AG09319 (cell line): ENCODE measurements at regions not wholly inside any gene's neighbourhood (a gene's known extent, or its start where the extent isn't known, plus 50 kb on each side); places are given as distances from the start of the nearest gene placed in this dataset.

Source experiments
- DNase-seq: peaks from one replicate; pipeline ENCODE4 v3.0.0-alpha.2; 2010; ENCODE audit warnings: low read depth; ENCODE audit errors: extremely low read depth
- TF ChIP-seq, protein P1 (sequence below): IDR thresholded peaks from 2 replicates; pipeline ENCODE4 v1.5.1; 2011; ENCODE audit warnings: low read depth, mild to moderate bottlenecking, inconsistent platforms, low read length, moderate library complexity

DNA sequence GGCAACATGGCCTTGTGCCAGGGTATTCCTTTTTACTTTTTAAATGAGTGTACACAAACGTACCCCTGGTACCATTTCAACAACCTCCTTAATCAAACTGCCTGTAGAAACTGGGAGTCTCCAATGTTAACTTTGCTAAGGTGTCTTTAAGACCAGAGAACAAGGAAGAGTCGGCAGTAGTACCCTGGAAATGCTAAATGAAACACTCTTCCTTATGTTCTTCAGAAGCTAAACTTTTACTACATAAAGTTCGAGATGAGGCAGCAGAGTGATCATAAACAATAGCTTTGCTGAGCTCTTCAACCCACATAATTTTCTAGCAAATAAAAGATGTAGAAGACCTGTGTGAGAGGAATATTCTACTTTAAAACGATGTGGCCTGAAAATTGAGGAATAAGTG, 297.7 kb upstream of the NRIP1 start:
- TF ChIP-seq, protein P1, sequence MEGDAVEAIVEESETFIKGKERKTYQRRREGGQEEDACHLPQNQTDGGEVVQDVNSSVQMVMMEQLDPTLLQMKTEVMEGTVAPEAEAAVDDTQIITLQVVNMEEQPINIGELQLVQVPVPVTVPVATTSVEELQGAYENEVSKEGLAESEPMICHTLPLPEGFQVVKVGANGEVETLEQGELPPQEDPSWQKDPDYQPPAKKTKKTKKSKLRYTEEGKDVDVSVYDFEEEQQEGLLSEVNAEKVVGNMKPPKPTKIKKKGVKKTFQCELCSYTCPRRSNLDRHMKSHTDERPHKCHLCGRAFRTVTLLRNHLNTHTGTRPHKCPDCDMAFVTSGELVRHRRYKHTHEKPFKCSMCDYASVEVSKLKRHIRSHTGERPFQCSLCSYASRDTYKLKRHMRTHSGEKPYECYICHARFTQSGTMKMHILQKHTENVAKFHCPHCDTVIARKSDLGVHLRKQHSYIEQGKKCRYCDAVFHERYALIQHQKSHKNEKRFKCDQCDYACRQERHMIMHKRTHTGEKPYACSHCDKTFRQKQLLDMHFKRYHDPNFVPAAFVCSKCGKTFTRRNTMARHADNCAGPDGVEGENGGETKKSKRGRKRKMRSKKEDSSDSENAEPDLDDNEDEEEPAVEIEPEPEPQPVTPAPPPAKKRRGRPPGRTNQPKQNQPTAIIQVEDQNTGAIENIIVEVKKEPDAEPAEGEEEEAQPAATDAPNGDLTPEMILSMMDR: no peak
- DNase-seq: no peak

DNA sequence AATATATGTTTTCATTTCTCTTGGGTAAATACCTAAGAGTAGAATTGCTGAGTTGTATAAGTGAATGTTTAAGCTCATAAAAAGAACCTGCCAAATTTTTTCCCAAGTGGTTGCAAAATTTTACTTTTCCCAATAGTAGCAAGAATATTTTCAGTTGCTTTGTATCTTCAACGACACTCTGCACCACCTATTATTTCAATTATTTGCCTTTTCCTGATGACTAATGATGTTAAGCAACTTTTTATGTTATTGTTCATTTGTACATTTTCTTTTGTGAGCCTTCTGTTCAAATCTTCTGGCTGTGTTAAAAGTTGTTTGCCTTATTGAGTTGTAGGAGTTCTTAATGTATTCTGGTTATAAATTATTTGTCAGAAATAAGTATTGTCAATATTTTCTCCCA, 299.1 kb upstream of the NRIP1 start:
- DNase-seq: no peak
- TF ChIP-seq, protein P1: no peak

DNA sequence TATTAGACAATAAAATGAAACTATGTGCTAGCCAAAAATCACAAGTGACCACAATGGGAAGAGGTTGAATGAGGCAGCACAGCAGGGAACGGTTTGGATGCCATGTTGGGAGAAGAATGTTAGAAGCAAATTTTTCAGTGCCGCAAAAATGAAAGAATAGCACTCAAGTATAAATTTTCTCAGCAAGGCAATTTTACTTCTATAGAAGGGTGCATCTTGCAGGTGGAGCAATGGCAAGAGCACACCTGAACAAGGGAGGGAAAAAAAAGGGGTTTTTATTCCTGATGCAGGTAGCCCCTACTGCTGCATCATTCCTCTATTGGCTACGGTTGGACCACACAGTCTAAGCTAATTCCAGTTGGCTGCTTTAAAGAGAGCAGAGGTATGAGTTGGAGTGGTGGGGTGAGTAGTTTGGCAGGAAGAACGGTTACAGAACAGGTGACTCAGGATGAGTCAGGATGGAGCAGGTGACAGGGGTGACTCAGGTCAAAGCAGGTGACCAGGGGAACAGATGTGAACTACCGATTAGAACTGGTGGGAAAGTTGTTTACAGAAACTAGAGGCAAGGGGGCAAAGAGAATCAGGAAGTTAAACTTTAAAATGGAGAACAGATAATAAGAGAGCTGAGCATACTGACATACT, 301.1 kb upstream of the NRIP1 start:
- no peak for DNase-seq
- TF ChIP-seq, protein P1: no peak

DNA sequence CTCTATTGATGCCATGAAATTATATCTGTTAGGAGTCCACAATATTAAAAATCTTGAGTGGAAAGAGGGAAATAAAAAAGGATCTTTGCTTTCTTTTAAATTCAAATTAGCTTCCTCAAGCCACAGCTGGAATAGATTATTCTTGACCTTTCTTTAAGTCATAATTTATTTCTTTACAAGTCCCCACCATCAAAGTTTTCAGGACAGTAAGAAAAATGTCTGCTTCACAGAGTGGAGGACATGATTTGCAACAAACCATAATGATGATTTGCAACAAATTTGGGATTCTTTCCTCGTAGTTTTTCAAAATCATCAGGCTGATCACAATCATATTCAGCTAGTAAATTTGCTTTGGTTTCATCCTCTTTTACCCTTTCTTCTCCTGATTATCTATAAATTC, 301.8 kb upstream of the NRIP1 start:
- DNase-seq: no peak
- TF ChIP-seq, protein P1: no peak

DNA sequence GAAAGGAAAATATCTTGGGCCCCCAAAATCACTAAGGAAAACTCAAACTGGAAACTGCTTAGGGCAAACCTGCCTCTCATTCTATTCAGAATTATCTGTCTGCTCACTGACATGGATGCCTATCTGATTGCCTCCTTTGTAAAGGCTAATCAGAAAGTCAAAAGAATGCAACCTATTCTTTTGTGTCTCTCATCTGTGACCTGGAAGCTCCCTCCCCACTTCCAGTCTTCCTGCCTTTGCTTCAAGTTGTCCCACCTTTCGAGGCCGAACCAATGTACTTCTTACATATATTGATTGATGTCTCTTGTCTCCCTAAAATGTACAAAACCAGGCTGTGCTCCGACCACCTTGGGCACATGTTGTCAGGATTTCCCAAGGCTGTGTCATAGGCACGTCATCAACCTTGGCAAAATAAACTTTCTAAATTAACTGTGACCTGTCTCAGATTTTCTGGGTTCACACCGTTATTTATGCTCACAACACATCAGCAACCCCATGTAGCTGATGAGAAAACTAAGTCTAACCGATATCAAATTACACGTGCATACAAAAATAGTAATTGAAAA, 302.3 kb upstream of the NRIP1 start:
- TF ChIP-seq, protein P1: no peak
- DNase-seq: no peak

DNA sequence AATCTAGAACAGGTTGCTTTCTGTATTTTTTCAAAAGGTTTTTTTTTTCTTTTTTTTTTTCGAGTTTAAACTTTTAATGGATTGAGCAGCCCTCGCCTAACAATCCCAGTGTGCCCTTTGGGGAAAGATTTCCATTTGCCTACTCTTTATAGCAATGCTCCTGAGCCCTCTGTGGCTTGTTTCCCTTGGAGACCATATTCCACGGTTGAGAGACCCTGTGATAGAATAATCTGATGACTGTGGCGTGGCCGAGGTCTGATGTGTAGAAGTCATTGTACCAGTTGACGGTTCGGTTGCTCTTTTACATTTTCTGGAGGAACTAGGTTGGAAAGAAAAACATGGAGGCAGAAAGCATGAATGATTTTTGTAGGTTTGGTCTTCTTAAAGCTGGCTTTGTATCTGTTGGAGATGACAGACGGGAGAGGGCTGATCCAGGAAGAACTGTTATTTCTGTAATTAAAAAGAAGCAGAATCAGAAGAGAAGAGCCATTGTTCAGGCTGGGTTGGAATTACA, 305.7 kb upstream of the NRIP1 start:
- TF ChIP-seq, protein P1: no peak
- DNase-seq: no peak

DNA sequence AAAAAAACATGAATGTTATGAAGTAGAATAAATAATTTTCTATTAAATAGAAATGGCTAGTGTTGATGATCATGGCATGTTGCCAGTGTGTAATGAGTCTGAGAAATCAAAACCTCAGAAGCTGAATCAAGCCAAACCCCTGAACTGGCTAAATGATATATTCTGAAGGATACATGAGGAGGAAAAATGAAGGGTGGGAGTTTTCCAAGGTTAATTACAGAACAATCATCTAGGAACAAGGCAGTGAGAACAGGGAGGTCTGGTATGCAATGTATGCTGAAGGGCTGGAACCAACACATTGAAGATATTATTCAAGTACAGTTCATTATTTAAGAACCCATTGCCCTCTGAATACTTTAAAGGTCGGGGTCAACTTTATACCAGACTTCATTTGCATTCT, 309.1 kb upstream of the NRIP1 start:
- TF ChIP-seq, protein P1: no peak
- no peak for DNase-seq
